Coronary artery (tissue), 2 donors: ENCODE measurements at regions not wholly inside any gene's neighbourhood (a gene's known extent, or its start where the extent isn't known, plus 50 kb on each side); places are given as distances from the start of the nearest gene placed in this dataset.

Experiments used
- DNase-seq: peaks from one replicate; pipeline ENCODE4 v3.0.0-alpha.2; 2017; ENCODE audit warnings: low spot score
- H3K27ac ChIP-seq, 2 donors: fragments of 200-600 bp; sonication (generic); one replicate each; pipeline ENCODE4 v1.5.1; 2016 to 2019
- H3K4me3 ChIP-seq: fragments of 200-600 bp; sonication (generic); 2 replicates; pipeline ENCODE4 v1.5.1; 2016; ENCODE audit warnings: mild to moderate bottlenecking, moderate library complexity
- CTCF ChIP-seq: fragments of 200-600 bp; sonication (generic); IDR thresholded peaks from one replicate; pipeline ENCODE4 v1.5.1; 2019; ENCODE audit warnings: antibody characterized with exemption

- H3K27ac ChIP-seq: no peak overlapping the region
- DNase-seq: no peak
- TF ChIP-seq CTCF: no peak
Observed at GRCh38 chr19:20416661-20417060, 148.9 kb downstream of the ZNF737 start.

GRCh38 chr19:20414120-20414519 lies 151.5 kb downstream of the ZNF737 start:
- TF ChIP-seq CTCF: no peak
- H3K4me3 ChIP-seq: no peak overlapping the region
- DNase-seq: no peak
- H3K27ac ChIP-seq: no peak overlapping the region

More at GRCh38 chr19:20416661-20417060, 148.9 kb downstream of the ZNF737 start:
- H3K4me3 ChIP-seq: no peak overlapping the region

- no peak for DNase-seq
- no peak for TF ChIP-seq CTCF
- no peak overlapping the region for H3K4me3 ChIP-seq
- no peak overlapping the region for H3K27ac ChIP-seq
Observed at GRCh38 chr19:20413705-20414104, 151.9 kb downstream of the ZNF737 start.

- DNase-seq: no peak
- TF ChIP-seq CTCF: no peak
- Histone ChIP-seq H3K27ac (no peak overlapping the region), H3K4me3 (no peak overlapping the region)
Observed at GRCh38 chr19:20412846-20413245, 152.7 kb downstream of the ZNF737 start.

- no peak for TF ChIP-seq CTCF
- DNase-seq: no peak
- Histone ChIP-seq H3K27ac (no peak overlapping the region), H3K4me3 (no peak overlapping the region)
Observed at GRCh38 chr19:20397292-20397691, 168.3 kb downstream of the ZNF737 start.

GRCh38 chr19:20388706-20389225 lies 176.8 kb downstream of the ZNF737 start:
- TF ChIP-seq CTCF: no peak
- no peak for DNase-seq
- H3K27ac ChIP-seq: no peak overlapping the region
- H3K4me3 ChIP-seq: no peak overlapping the region

- Histone ChIP-seq H3K27ac (no peak overlapping the region), H3K4me3 (no peak overlapping the region)
- TF ChIP-seq CTCF: no peak
- no peak for DNase-seq
Observed at GRCh38 chr19:20385061-20385460, 180.5 kb downstream of the ZNF737 start.
